Mesothelial cell of epicardium (in vitro differentiated cells): ENCODE measurements at regions not wholly inside any gene's neighbourhood (a gene's known extent, or its start where the extent isn't known, plus 50 kb on each side); places are given as distances from the start of the nearest gene placed in this dataset.
A peak's percentile ranks its signal among the peaks of the same experiment; 100 is the strongest.

ENCODE experiments used
- DNase-seq, 2 experiments: peaks; one replicate each; pipeline ENCODE4 v3.0.0; 2021; ENCODE audit warnings: low spot score in 2 of 2; ENCODE audit not compliant: unreplicated experiment in 2 of 2
- H3K27ac Mint-ChIP-seq: 2 replicates; pipeline ENCODE4 v1.8.0; 2021; ENCODE audit warnings: mixed read lengths
- H3K27me3 Mint-ChIP-seq: 2 replicates; pipeline ENCODE4 v1.8.0; 2021; ENCODE audit warnings: low read depth, mixed read lengths
- H3K36me3 Mint-ChIP-seq: 2 replicates; pipeline ENCODE4 v1.8.0; 2021; ENCODE audit warnings: mixed read lengths
- H3K4me1 Mint-ChIP-seq: 2 replicates; pipeline ENCODE4 v1.8.0; 2021; ENCODE audit warnings: mixed read lengths
- H3K4me3 Mint-ChIP-seq: 2 replicates; pipeline ENCODE4 v1.8.0; 2021; ENCODE audit warnings: mild to moderate bottlenecking, moderate library complexity, mixed read lengths
- H3K9me3 Mint-ChIP-seq: 2 replicates; pipeline ENCODE4 v1.8.0; 2021; ENCODE audit warnings: mixed read lengths
- TF ChIP-seq, protein P1 (sequence below): fragments of 200-600 bp; sonication (generic); IDR thresholded peaks from one replicate; pipeline ENCODE4 v1.5.0; 2021; ENCODE audit warnings: antibody characterized with exemption; ENCODE audit not compliant: unreplicated experiment

DNA sequence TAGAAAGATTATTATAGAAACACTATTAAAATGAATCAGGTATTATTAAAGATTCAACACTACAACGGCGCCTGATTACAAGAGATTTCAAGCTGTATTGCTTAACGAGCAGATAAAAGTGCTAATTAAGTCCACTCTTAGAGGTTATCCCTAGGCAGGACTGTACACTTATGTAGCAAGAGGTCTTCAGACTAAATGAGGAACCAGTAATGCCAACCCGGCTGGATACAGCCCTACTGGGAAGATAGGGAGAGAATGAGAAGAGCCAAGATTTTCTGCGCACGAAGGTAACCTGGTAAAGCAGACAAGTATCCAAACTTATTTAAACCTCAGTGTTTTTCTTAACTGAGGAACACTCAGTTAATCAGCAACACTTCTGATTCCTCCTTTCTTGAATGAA, 115.7 kb upstream of the HIVEP3 start:
- Mint-ChIP-seq H3K4me1 (peaks cover 11% of the 10 kb centered on the region), H3K4me3 (peak overlapping the region; percentile 84), H3K9me3 (no peaks in the 10 kb centered on the region), H3K36me3 (no peaks in the 10 kb centered on the region), H3K27me3 (peaks cover 6% of the 10 kb centered on the region), H3K27ac (peak overlapping the region; percentile 66)
- TF ChIP-seq, protein P1, sequence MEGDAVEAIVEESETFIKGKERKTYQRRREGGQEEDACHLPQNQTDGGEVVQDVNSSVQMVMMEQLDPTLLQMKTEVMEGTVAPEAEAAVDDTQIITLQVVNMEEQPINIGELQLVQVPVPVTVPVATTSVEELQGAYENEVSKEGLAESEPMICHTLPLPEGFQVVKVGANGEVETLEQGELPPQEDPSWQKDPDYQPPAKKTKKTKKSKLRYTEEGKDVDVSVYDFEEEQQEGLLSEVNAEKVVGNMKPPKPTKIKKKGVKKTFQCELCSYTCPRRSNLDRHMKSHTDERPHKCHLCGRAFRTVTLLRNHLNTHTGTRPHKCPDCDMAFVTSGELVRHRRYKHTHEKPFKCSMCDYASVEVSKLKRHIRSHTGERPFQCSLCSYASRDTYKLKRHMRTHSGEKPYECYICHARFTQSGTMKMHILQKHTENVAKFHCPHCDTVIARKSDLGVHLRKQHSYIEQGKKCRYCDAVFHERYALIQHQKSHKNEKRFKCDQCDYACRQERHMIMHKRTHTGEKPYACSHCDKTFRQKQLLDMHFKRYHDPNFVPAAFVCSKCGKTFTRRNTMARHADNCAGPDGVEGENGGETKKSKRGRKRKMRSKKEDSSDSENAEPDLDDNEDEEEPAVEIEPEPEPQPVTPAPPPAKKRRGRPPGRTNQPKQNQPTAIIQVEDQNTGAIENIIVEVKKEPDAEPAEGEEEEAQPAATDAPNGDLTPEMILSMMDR, result no peak
- DNase-seq, result no peak

DNA sequence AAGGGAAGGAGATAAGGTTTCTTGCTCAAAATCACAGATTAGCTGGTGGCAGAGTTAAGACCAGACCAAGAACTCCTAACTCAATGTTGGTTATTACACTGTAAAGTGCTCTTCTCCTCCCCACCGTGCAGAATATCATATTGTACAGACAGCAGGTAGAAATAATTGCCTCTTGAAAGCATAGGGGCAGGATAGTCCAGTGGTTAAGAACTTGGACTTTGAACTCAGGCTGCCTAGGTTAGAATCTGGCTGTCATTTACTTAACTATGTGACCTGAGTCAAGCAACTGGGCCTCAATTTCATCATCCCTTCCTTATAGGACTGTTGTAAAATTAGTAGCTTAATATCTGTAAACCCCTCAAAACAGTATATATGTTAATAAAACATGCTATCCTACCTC, 114.9 kb upstream of the HIVEP3 start:
- Mint-ChIP-seq H3K27ac (no peak overlapping the region), H3K27me3 (peaks cover 6% of the 10 kb centered on the region), H3K4me3 (no peak overlapping the region), H3K4me1 (peaks cover 11% of the 10 kb centered on the region), H3K36me3 (no peaks in the 10 kb centered on the region), H3K9me3 (no peaks in the 10 kb centered on the region)
- TF ChIP-seq, protein P1, result no peak
- DNase-seq, result no peak

DNA sequence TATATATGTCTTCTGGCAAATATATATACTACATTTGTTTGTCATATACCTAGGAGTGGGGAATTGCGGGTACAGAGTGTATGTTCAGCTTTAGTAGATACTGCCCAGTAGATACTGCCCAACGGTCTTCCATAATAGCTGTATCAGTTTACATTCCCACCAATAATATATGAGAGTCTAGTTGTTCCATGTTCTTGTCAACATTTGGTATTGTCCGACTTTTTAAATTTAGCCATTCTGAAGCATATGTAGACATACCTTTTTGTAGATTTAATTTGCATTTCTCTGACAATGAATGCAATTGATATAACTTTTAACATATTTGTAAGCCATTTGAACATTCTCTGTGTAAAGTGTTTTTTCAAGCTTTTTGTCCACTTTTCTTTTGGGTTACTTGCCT, 99.0 kb upstream of the HIVEP3 start:
- no peaks in the 10 kb centered on the region for H3K27me3 Mint-ChIP-seq
- H3K4me3 Mint-ChIP-seq, result no peak overlapping the region
- DNase-seq, result no peak
- H3K9me3 Mint-ChIP-seq, result peaks cover 17% of the 10 kb centered on the region
- H3K27ac Mint-ChIP-seq, result no peak overlapping the region
- TF ChIP-seq, protein P1, result no peak
- no peaks in the 10 kb centered on the region for H3K36me3 Mint-ChIP-seq
- no peaks in the 10 kb centered on the region for H3K4me1 Mint-ChIP-seq

DNA sequence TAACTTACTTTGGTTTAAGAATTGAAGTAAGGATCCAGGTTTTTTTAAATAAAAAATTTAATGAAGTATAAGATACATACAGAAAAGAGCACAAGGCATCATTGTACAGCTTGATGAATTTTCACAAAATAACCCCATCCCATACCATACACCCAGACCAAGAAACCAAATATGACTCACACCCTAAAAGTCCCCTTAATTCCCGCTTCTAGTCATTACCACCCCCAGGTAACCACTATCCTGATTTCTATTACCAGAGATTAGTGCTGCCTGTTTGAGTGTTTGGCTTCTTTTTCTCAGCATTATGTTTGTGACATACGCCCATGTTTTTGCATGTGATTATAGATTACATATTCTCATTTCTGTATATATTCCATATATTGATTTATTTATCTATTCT, 98.5 kb upstream of the HIVEP3 start:
- Mint-ChIP-seq H3K27ac (no peak overlapping the region), H3K4me1 (no peaks in the 10 kb centered on the region), H3K36me3 (no peaks in the 10 kb centered on the region), H3K27me3 (no peaks in the 10 kb centered on the region), H3K9me3 (peaks cover 17% of the 10 kb centered on the region), H3K4me3 (no peak overlapping the region)
- no peak for DNase-seq
- TF ChIP-seq, protein P1, result no peak

DNA sequence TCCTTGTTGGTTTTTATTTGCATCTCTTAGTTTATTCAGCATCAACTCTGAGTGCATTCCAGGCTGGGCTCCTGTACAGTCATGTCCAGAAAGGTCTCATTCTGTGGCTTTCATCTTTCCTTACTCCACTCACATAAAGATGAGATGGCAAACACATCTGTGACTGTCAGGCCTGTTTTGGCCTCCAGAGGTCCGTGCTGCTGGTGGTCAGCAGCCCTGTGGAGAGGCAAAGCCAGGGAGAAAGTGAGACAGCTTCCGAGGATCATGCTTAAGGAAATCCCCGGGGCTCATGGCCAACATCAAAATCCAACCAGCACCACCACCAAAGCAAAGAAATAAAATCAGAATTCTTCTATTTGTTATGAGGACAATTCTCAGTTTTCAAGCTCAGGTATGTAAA, 96.1 kb upstream of the HIVEP3 start:
- H3K9me3 Mint-ChIP-seq, result peaks cover 13% of the 10 kb centered on the region
- no peaks in the 10 kb centered on the region for H3K4me1 Mint-ChIP-seq
- no peak for DNase-seq
- no peaks in the 10 kb centered on the region for H3K27me3 Mint-ChIP-seq
- H3K4me3 Mint-ChIP-seq, result no peak overlapping the region
- H3K27ac Mint-ChIP-seq, result no peak overlapping the region
- TF ChIP-seq, protein P1, result no peak
- no peaks in the 10 kb centered on the region for H3K36me3 Mint-ChIP-seq

DNA sequence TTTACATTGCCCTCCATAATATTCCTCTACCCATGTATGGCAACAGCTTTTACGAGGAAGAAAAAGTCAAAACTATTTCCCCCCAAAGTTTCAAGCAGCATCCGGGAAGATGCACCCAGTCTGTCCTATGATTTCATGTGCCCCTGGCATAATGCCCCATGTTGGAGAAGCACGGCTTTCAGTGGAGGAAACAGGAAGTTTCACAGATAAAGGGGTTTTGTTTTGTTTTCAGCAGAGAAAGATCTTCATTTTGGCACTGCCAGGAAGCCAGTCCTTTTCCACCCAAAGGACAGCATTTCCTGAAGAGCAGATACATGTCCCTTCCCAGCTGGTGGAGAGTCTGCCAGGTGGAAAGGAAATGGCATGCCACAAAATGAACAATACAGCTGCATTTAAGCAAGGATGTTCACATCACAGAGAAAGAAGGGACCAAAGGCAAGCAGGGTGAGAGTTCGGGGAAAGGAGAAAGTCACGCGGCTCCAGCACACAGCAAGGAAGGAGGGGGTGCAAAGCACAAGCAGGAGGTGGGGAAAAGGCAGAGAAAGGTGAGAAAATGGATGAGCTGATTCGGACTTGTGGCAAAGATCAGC, 95.3 kb upstream of the HIVEP3 start:
- Mint-ChIP-seq H3K36me3 (no peaks in the 10 kb centered on the region), H3K27ac (no peak overlapping the region), H3K4me3 (no peak overlapping the region), H3K27me3 (peaks cover 3% of the 10 kb centered on the region), H3K9me3 (peaks cover 13% of the 10 kb centered on the region), H3K4me1 (no peaks in the 10 kb centered on the region)
- DNase-seq, result no peak
- TF ChIP-seq, protein P1, result no peak
